ENCODE measurements at regions not wholly inside any gene's neighbourhood (a gene's known extent, or its start where the extent isn't known, plus 50 kb on each side); places are given as distances from the start of the nearest gene placed in this dataset.

DNA sequence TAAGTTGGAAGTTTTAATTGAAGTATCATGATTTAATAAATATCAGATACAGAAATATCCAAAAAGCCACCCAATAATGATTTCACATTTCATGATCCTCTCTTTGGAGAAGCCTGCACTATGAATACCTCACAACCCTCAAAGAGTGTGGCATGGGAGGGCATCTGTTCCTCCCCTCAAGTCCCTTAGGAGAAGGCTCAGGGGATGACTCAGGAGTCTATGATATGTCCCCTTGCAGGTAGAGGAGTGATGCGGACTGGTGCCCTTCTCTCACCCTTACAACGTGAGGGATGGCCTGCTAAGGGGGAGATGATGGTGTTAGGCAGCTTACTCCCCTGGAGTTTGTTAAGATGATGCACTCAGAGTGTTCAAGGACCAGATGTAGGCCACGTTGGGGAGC is 303.3 kb upstream of the DUSP10 start:
- in situ Hi-C loops (cut with HindIII; ENCODE audit: low pct_unique_long_range_greater_than_20kb, low sequenced_read_pairs): no loop called here
- no peak for DNase-seq (ENCODE audit: low read depth)

DNA sequence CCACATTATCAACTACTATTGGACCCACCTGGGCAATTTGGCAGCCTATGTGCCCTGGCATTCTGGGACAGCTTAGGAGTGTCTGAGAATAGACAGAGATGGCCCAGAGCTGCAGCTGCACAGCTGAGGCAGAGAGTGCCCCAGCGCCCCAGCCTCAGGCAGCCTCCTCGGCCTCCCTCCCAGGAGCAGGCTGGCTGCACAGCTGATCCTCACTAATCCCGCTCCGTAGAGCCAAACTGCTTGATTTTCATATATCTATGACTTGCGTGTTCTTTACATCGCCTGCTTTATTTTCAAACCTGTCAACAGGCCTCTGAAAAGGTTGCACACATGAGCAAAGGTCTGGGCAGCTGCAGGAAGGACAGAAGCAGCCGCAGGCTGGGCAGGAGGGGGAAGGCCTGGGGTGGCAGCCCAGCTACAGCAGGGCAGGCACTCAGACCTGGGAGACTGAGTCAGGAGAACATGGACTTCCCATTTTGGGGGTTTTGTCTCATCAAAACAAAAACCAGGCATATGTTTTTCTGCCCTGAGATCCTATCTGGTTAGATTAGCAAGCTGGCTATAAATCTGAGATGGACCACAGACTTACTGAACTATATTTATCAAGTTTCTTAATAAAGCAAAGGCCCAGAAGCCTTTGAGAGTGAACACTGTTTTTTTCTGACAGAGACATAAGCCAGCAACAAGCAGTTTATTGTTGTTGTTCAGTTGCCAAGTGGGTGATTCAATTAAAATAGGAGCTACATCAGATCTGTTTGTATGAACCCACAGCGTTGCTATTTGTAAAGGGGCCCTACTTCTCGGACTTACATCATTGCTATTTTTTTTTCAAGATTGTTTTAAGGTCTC is 301.8 kb upstream of the DUSP10 start:
- no peak for DNase-seq (ENCODE audit: low read depth)

DNA sequence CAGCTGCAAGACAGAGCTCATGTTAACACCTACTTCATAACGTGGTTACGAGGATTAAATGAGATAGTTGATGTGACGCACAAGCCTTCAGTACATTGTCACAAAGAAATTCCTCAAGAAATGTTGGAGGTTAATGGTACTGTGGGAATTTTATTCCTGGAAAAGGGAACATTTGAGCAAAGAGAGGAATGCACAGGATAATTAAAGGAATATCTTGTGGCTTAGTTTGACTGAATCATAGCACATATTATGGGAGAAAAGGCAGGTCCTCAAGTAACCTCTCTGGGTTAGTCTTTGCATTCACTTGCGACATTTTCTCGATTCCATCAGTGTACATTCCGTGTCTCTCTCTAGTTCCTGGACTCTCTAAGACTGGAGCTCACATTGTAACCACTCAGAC is 300.2 kb upstream of the DUSP10 start:
- in situ Hi-C loops (cut with HindIII; ENCODE audit: low pct_unique_long_range_greater_than_20kb, low sequenced_read_pairs): no loop called here
- DNase-seq (ENCODE audit: low read depth): no peak

More for the DNA sequence above, 301.8 kb upstream of the DUSP10 start:
- in situ Hi-C loops (cut with HindIII; ENCODE audit: low pct_unique_long_range_greater_than_20kb, low sequenced_read_pairs): no loop called here

DNA sequence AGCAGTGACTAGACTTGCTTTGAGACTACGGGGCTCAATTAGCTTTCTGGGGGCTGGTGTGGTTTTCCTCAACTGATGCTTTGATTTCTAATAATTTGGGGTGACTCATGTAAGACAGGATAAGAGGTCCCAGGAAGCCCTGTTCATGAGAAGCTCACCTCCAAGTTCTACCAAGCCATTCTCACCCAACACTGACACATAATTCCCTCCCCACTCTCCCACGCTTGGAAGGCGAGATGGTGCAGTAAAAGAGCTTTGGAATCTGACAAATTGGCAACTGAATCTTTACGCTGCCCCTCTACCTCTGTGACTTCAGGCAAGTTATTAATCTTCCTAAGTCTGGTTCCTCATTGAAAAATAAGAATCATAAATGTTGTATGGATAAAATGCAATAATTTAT is 299.1 kb upstream of the DUSP10 start:
- no peak for DNase-seq (ENCODE audit: low read depth)
- in situ Hi-C loops (cut with HindIII; ENCODE audit: low pct_unique_long_range_greater_than_20kb, low sequenced_read_pairs): no loop called here

DNA sequence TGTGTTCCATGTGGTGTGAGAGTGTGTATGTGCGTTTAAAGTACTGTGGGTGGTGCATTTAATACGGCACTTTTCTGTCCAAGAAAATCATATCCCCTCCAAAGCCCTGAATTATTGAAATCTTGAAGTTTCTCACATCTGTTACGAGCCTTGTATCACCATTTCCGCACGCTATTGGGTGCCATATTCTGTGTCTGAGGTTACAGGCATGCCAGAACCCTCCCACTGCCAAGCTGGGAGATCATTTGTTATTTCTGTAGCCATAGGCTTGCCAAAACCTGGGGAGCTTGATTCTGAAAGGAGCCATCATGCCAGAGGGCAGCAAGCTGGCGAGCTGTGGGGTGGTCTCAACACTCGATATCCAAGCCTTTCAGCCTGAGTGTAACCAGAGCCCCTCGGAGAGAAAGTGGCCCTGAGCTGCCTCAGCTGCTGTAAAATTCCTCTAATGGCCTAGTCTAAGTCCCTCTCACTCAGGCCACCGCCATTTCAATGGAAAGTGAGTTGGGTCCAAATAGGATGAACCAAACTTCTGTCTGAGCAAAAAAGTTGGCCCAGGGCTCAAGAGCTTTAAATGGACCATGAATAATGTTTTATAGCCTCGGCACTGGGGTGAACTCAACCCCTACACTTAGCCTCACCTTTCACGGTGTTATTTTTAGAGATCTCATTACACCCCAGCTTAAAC is 298.4 kb upstream of the DUSP10 start:
- in situ Hi-C loops (cut with HindIII; ENCODE audit: low pct_unique_long_range_greater_than_20kb, low sequenced_read_pairs): no loop called here
- no peak for DNase-seq (ENCODE audit: low read depth)

DNA sequence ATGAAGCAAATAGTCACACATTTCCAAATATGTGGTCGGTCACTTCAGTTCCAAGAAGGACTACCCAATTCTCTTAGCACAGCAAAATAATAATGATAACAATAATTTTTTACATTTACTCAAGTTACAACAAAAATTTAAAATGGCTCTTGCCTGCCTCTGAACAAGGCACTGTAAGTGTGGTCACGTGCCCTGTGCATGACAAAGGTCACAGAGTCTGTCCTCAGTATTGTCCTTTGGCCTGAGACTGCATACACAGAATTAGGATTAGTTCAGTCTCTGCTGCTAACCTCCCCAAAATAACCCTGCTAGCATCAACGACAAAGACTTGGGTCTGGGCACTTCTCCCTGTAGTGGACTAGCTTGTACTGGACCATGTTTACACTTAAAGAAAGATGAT is 297.1 kb upstream of the DUSP10 start:
- in situ Hi-C loops (cut with HindIII; ENCODE audit: low pct_unique_long_range_greater_than_20kb, low sequenced_read_pairs): no loop called here
- no peak for DNase-seq (ENCODE audit: low read depth)

DNA sequence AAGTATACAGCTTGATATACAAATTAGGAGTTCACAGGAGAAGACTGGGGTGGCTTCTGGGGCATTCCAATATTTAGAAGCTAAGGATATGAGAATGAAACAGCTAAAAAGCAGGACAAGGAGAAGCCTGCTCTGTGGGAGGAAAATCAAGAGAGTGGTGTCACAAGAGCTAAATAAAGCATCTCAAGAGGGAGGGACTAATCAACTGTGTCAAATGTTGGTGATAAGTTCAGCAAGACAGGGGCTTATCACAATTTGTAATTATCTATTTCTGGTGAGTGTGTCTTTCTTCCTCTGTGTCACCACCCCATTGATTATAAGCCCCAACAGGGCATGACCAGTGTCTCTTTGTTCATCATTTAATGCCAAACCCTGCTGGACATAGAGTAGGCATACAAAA is 295.8 kb upstream of the DUSP10 start:
- DNase-seq (ENCODE audit: low read depth): no peak
- in situ Hi-C loops (cut with HindIII; ENCODE audit: low pct_unique_long_range_greater_than_20kb, low sequenced_read_pairs): no loop called here

DNA sequence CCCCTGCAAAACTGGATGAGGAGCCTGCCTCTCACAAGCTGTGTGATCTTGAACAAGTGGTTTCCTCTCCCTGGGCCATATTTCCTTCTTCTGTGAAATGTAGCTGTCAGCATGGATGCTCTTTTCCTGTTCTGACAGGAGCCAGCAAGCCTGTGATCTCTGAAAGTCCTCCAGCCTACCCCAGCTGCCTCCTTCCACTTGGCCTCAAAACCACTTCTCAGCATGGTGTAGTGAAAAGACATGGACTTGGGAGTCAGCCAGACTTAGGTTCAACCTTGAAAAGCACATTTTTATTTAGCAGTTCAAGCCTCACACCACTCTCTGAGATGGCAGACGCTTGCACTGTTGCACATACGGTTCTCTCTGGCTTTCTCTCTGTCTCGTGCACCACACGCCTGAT is 292.9 kb upstream of the DUSP10 start:
- no peak for DNase-seq (ENCODE audit: low read depth)
- in situ Hi-C loops (cut with HindIII; ENCODE audit: low pct_unique_long_range_greater_than_20kb, low sequenced_read_pairs): no loop called here

DNA sequence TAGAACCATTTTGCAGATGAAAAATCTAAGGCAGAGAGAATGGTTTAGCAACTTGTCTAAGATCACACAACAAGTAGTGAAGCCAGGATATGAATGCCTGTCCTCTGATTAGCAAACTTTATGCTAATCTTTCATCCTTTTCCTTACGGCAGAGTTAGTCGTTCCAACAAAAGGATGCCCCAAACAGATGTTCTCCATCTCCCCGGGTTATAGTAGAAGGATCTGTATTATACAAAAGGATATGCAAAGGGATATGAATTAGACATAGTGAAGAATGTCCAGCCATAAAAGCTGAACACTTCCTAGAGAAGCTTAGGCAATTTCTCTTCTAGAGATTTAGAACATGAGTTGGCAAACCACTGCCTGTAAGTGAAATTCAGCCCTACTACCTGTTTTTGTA is 291.6 kb upstream of the DUSP10 start:
- in situ Hi-C loops (cut with HindIII; ENCODE audit: low pct_unique_long_range_greater_than_20kb, low sequenced_read_pairs): no loop called here
- DNase-seq (ENCODE audit: low read depth): no peak

DNA sequence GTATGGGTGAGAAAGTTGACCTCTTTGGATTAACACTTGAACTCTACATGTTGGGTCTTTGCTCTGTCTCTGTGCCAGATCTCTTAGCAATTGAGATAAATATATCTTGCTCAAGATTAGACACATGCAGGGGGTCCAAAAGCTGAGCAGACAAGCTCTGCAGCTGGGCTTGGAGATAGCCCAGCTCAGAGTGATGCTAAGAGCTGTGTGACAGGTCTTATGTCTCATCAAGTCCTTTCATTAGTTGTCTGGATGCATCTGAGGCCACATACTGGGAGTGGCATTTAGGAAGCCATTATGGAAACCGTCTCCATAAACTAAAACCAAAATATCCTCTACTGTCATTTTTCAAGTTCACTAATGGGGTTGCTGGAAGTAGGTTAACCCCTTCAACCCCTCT is 289.4 kb upstream of the DUSP10 start:
- no peak for DNase-seq (ENCODE audit: low read depth)
- in situ Hi-C loops (cut with HindIII; ENCODE audit: low pct_unique_long_range_greater_than_20kb, low sequenced_read_pairs): no loop called here

DNA sequence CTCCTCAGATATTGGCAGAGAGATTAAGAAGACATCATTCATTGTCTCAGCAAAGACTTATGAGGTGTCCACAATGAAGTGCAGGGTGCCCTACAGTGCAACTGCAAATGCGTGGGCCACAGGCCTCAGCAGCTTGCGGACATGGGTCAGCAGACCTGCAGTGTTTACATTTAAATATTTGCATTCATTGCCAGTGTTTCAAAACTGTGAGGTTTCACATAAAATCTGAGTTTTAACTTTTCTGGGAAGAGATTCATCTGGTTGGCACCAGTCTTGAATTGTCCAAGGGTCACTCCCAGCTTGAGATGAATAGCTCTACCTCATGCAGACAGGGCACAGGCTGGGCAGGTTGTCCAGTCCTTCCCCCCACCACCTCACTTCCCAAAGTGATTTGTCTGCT is 286.8 kb upstream of the DUSP10 start:
- in situ Hi-C loops (cut with HindIII; ENCODE audit: low pct_unique_long_range_greater_than_20kb, low sequenced_read_pairs): no loop called here
- DNase-seq (ENCODE audit: low read depth): no peak

DNA sequence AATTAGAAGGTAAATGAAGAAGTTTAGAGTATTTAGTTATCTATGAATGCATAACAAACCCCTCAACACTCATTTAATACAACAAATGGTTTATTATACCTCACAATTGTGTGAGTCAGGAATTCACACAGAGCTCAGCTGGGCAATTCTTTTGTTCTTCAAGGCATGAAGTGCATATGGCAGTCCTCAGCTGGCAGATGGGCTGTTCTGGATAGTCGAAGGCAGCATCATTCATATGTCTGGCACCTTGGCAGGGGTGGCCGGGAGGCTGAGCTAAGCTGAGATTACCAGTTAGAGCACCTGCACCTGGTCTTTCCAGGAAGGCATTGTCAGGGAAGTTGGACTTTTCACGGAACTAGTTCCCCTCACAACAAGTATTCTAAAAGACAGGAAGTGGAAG is 286.2 kb upstream of the DUSP10 start:
- no peak for DNase-seq (ENCODE audit: low read depth)
- in situ Hi-C loops (cut with HindIII; ENCODE audit: low pct_unique_long_range_greater_than_20kb, low sequenced_read_pairs): no loop called here

DNA sequence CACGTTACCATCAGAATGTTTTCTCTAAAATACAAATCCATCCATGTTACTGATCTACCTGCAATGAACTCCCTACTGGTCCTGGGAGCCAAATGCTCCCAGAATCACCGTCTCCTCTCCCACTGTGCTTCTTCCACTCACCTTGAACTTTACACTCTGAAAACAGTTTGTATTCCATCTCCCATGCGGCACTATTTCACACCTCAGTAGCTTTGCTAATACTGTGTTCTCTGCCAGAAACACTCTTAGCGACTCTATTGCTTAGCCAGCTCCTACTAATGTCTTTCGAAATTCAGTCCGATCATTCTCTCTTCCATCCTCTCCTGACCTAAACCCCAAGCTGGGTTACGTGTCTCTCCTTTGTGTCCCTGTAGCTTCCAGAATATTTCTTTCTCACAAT is 284.4 kb upstream of the DUSP10 start:
- DNase-seq (ENCODE audit: low read depth): no peak
- in situ Hi-C loops (cut with HindIII; ENCODE audit: low pct_unique_long_range_greater_than_20kb, low sequenced_read_pairs): no loop called here

DNA sequence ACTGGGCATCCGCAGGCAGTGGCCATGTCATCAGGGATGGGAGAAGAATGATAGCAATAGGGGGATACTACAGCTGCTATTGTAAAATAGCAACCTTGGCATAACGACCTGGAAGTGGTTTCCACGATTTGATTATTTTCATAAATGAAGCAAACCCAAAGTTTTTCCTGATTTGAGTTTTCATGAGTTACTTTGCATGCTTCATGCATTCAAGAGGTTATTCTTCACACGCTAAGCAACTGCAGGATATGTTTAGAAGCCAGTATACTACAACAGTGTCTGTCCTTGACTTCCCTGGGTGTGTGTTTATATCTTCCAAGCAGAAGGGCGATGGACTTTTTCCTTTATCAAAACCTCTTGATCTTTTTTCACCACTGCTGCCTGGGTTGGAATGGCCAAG is 281.1 kb upstream of the DUSP10 start:
- in situ Hi-C loops (cut with HindIII; ENCODE audit: low pct_unique_long_range_greater_than_20kb, low sequenced_read_pairs): no loop called here
- DNase-seq (ENCODE audit: low read depth): no peak

DNA sequence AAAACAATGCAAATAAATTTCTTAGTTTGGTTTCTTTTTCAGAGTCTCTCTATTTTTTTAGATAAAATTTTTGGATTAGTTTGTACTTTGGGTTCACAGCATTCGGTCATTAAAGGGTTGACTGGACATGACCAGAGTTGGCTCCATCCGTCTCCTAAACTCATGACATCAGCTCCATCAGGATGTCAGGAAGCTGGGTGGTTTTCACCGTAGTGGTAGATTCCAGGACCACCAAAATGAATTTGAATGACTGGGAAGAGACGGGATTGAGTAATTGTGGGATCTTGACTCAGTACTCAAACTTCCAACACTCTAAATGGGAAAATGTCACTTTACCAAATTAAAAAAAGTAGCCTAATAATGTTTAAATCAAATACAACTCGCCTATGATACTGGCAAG is 279.2 kb upstream of the DUSP10 start:
- no peak for DNase-seq (ENCODE audit: low read depth)
- in situ Hi-C loops (cut with HindIII; ENCODE audit: low pct_unique_long_range_greater_than_20kb, low sequenced_read_pairs): no loop called here

DNA sequence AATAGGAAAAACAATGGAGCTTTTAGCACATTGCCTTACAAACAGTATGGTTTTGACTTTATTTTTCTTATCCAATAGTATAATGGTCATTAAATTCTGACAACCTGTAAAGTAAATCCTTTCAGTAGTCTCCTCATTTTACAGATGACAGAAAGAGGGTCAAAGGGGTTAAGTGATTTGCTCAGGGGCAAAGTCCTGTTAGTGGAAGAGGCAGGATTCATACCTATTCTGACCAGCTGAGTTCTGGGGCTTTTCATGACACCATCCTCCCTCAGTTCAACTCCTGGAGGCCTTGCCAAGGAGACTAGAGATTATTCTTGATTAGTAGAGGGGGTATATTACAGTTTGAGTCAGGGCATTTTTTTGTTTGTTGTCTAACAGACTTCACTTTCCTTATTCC is 278.7 kb upstream of the DUSP10 start:
- in situ Hi-C loops (cut with HindIII; ENCODE audit: low pct_unique_long_range_greater_than_20kb, low sequenced_read_pairs): no loop called here
- DNase-seq (ENCODE audit: low read depth): no peak

DNA sequence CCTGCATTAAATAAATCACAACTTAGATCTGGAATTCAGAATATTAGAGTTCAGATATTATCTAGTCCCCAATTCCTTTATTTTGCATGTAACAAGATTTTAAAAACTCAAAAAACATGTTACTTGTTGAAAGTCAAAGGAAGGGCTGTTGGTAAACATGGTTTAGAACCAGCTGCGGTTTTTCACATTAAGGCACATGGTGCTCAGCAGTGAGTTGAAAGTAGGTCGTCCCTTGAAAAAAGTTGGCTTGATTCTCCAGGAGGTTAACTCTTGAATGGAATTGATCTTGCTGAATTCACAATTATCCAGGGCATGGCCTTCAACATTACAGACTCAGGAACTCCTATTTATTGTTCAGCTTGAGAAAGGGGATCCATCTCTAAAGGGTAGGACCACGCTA is 277.1 kb upstream of the DUSP10 start:
- in situ Hi-C loops (cut with HindIII; ENCODE audit: low pct_unique_long_range_greater_than_20kb, low sequenced_read_pairs): no loop called here

DNA sequence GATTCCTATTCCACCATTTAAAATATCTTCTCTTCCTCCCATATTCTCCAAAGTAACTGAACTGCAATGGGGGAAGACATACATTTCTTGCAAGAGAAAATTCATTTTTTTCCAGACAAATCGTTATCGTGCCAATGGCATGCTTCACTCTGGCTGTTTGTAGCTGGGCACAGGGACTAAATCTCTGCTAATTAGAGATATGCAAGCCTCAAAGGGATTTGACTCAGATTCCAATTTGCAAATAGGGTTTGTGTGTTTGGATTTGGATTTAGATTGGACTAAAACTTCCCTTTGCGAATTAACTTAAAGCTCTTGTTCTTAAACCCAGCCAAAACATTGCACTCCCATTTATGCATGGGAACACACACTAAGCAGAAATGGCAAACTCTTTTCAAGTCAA is 276.2 kb upstream of the DUSP10 start:
- no peak for DNase-seq (ENCODE audit: low read depth)
- in situ Hi-C loops (cut with HindIII; ENCODE audit: low pct_unique_long_range_greater_than_20kb, low sequenced_read_pairs): no loop called here

More for the DNA sequence above, 277.1 kb upstream of the DUSP10 start:
- DNase-seq (ENCODE audit: low read depth): no peak

DNA sequence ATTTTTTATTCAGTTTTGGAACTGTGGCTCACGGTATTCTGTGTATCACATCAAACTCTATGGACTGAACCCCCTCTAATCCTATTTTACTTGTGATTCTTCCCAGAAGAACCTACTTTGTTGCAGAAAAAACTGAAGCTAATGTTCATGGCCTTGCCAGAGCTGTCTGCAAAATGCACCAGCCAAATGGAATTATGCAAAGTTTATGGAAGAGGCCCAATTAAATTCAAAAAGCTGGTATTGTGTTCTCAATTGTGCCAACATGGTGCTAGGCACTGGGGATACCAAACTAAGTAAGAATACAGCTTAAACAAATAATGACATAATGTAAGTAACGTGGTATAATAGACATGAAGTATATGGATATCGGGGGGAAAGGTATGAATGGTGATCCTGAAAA is 273.8 kb upstream of the DUSP10 start:
- DNase-seq (ENCODE audit: low read depth): no peak
- in situ Hi-C loops (cut with HindIII; ENCODE audit: low pct_unique_long_range_greater_than_20kb, low sequenced_read_pairs): no loop called here

DNA sequence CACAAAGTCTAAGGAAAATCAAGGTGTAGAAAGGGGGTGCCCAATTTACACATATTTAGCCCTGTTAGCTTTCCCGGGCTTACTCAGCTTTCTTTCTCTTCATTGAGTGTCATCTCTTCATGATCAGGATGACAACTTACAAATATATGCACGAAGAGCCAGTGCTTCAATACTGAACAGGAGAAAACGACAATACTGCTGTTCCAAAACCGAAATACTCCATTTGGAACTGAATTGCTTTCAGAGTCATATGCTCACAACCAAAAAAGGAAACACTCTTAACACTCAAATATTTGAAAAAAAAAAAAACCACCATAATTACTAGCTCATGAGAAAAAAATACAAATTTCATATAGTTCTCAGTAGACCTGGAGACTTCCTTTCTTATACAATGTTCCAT is 272.1 kb upstream of the DUSP10 start:
- no peak for DNase-seq (ENCODE audit: low read depth)
- in situ Hi-C loops (cut with HindIII; ENCODE audit: low pct_unique_long_range_greater_than_20kb, low sequenced_read_pairs): no loop called here
